Neural progenitor cell (in vitro differentiated cells): ENCODE measurements at regions not wholly inside any gene's neighbourhood (a gene's known extent, or its start where the extent isn't known, plus 50 kb on each side); places are given as distances from the start of the nearest gene placed in this dataset.

Experiments
- DNase-seq: peaks from one replicate; pipeline ENCODE4 v3.0.0-alpha.2; 2016; ENCODE audit warnings: low spot score
- H2AFZ ChIP-seq: fragments of 200-600 bp; sonication (generic); replicated peaks from 2 replicates; pipeline ENCODE4 v1.6.1; 2016; ENCODE audit warnings: antibody characterized with exemption
- H3F3A ChIP-seq: fragments of 200-600 bp; sonication (generic); 2 replicates; pipeline ENCODE4 v1.6.1; 2016; ENCODE audit warnings: antibody characterized with exemption, low read depth
- H3K27ac ChIP-seq: fragments of 200-600 bp; sonication (generic); 2 replicates; pipeline ENCODE4 v1.5.1; 2016; ENCODE audit warnings: mild to moderate bottlenecking
- H3K27me3 ChIP-seq: fragments of 200-600 bp; sonication (generic); 2 replicates; pipeline ENCODE4 v1.6.1; 2016; ENCODE audit warnings: mild to moderate bottlenecking, moderate library complexity
- H3K36me3 ChIP-seq: fragments of 200-600 bp; sonication (generic); 2 replicates; pipeline ENCODE4 v1.5.1; 2016
- H3K4me1 ChIP-seq: fragments of 200-600 bp; sonication (generic); 2 replicates; pipeline ENCODE4 v1.6.1; 2016; ENCODE audit warnings: mixed run types
- H3K4me2 ChIP-seq: fragments of 200-600 bp; sonication (generic); 2 replicates; pipeline ENCODE4 v1.6.1; 2016
- H3K4me3 ChIP-seq: fragments of 200-600 bp; sonication (generic); 2 replicates; pipeline ENCODE4 v1.5.1; 2016
- H3K79me2 ChIP-seq: fragments of 200-600 bp; sonication (generic); 2 replicates; pipeline ENCODE4 v1.6.1; 2016; ENCODE audit warnings: low read depth
- H3K9ac ChIP-seq: fragments of 200-600 bp; sonication (generic); 2 replicates; pipeline ENCODE4 v1.6.1; 2016
- H3K9me3 ChIP-seq: fragments of 200-600 bp; sonication (generic); 2 replicates; pipeline ENCODE4 v1.5.1; 2016; ENCODE audit warnings: low read depth
- H4K20me1 ChIP-seq: fragments of 200-600 bp; sonication (generic); 2 replicates; pipeline ENCODE4 v1.6.1; 2016; ENCODE audit warnings: low read depth
- H3K27ac Mint-ChIP-seq: 3 replicates; pipeline ENCODE4 v1.8.0; 2021; ENCODE audit warnings: mixed read lengths
- H3K27me3 Mint-ChIP-seq: 2 replicates; pipeline ENCODE4 v1.8.0; 2022; ENCODE audit warnings: low read depth, mild to moderate bottlenecking, inconsistent platforms, moderate library complexity, mixed read lengths; ENCODE audit not compliant: insufficient read depth
- H3K36me3 Mint-ChIP-seq: 3 replicates; pipeline ENCODE4 v1.8.0; 2021; ENCODE audit warnings: mixed read lengths
- H3K4me1 Mint-ChIP-seq: 3 replicates; pipeline ENCODE4 v1.8.0; 2021; ENCODE audit warnings: mixed read lengths
- H3K4me3 Mint-ChIP-seq: 3 replicates; pipeline ENCODE4 v1.8.0; 2021; ENCODE audit warnings: mild to moderate bottlenecking, moderate library complexity, mixed read lengths
- H3K9me3 Mint-ChIP-seq: 3 replicates; pipeline ENCODE4 v1.8.0; 2020; ENCODE audit warnings: mixed read lengths
- EZH2 ChIP-seq: fragments of 200-600 bp; sonication (generic); IDR thresholded peaks from 2 replicates; pipeline ENCODE4 v1.6.1; 2017; ENCODE audit warnings: antibody characterized with exemption, mild to moderate bottlenecking, moderate library complexity
- EZH2phosphoT487 ChIP-seq: fragments of 200-600 bp; sonication (generic); IDR thresholded peaks from 2 replicates; pipeline ENCODE4 v1.6.1; 2017; ENCODE audit warnings: antibody characterized with exemption
- TF ChIP-seq, protein P1 (sequence below): fragments of 200-600 bp; sonication (generic); IDR thresholded peaks from 2 replicates; pipeline ENCODE4 v1.5.1; 2017; ENCODE audit warnings: antibody characterized with exemption, mild to moderate bottlenecking

- H3K4me1 ChIP-seq, result no peaks in the 10 kb centered on the region
- Mint-ChIP-seq H3K4me3 (no peak overlapping the region), H3K27me3 (no peaks in the 10 kb centered on the region), H3K4me1 (no peaks in the 10 kb centered on the region), H3K27ac (no peak overlapping the region), H3K36me3 (no peaks in the 10 kb centered on the region), H3K9me3 (no peaks in the 10 kb centered on the region)
- H3F3A ChIP-seq, result no peaks in the 10 kb centered on the region
- H3K36me3 ChIP-seq, result no peaks in the 10 kb centered on the region
- DNase-seq, result no peak
- H3K4me2 ChIP-seq, result no peak overlapping the region
- H3K27me3 ChIP-seq, result no peaks in the 10 kb centered on the region
- TF ChIP-seq EZH2 (no peak), EZH2phosphoT487 (no peak)
- TF ChIP-seq, protein P1, sequence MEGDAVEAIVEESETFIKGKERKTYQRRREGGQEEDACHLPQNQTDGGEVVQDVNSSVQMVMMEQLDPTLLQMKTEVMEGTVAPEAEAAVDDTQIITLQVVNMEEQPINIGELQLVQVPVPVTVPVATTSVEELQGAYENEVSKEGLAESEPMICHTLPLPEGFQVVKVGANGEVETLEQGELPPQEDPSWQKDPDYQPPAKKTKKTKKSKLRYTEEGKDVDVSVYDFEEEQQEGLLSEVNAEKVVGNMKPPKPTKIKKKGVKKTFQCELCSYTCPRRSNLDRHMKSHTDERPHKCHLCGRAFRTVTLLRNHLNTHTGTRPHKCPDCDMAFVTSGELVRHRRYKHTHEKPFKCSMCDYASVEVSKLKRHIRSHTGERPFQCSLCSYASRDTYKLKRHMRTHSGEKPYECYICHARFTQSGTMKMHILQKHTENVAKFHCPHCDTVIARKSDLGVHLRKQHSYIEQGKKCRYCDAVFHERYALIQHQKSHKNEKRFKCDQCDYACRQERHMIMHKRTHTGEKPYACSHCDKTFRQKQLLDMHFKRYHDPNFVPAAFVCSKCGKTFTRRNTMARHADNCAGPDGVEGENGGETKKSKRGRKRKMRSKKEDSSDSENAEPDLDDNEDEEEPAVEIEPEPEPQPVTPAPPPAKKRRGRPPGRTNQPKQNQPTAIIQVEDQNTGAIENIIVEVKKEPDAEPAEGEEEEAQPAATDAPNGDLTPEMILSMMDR, result no peak
- no peaks in the 10 kb centered on the region for H3K9me3 ChIP-seq
- H3K9ac ChIP-seq, result no peak overlapping the region
- no peaks in the 10 kb centered on the region for H3K79me2 ChIP-seq
- H2AFZ ChIP-seq, result no peak overlapping the region
- no peak overlapping the region for H3K4me3 ChIP-seq
- H4K20me1 ChIP-seq, result no peaks in the 10 kb centered on the region
- no peak overlapping the region for H3K27ac ChIP-seq
Measured at GRCh38 chr11:26025676-26026075, 306.3 kb upstream of the ANO3 start.

GRCh38 chr11:26026078-26026477 is 305.9 kb upstream of the ANO3 start:
- Histone ChIP-seq H3K4me1 (no peaks in the 10 kb centered on the region), H3K9me3 (no peaks in the 10 kb centered on the region), H4K20me1 (no peaks in the 10 kb centered on the region), H2AFZ (no peak overlapping the region), H3K9ac (no peak overlapping the region), H3K4me2 (no peak overlapping the region), H3K36me3 (no peaks in the 10 kb centered on the region), H3K27me3 (no peaks in the 10 kb centered on the region), H3K79me2 (no peaks in the 10 kb centered on the region), H3K4me3 (no peak overlapping the region), H3F3A (no peaks in the 10 kb centered on the region), H3K27ac (no peak overlapping the region)
- H3K27me3 Mint-ChIP-seq, result no peaks in the 10 kb centered on the region
- H3K9me3 Mint-ChIP-seq, result no peaks in the 10 kb centered on the region
- H3K4me3 Mint-ChIP-seq, result no peak overlapping the region
- H3K36me3 Mint-ChIP-seq, result no peaks in the 10 kb centered on the region
- TF ChIP-seq EZH2phosphoT487, result no peak
- TF ChIP-seq EZH2, result no peak
- no peak overlapping the region for H3K27ac Mint-ChIP-seq
- H3K4me1 Mint-ChIP-seq, result no peaks in the 10 kb centered on the region
- no peak for DNase-seq

DNA sequence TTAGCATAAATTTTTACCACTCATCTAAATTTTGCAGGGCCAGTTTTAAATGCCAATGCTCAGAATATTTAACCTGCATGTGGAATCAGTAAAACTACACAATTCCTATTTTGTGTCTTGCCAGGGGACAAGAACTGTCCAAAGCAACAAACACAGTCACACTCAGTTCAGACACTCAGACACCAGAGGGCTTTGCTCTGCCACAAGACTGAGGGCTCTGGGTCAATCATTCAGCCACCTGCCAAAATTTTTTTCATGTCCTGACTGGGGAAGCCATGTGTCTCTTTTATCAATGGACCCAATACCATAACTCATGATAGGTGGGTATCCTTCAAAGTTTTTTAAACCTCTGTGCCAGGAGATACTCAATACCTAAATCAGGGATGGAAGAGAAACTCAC is 304.0 kb upstream of the ANO3 start:
- no peaks in the 10 kb centered on the region for H3K4me1 ChIP-seq
- H3K27me3 ChIP-seq, result no peaks in the 10 kb centered on the region
- H3K79me2 ChIP-seq, result no peaks in the 10 kb centered on the region
- H3K9ac ChIP-seq, result no peak overlapping the region
- H2AFZ ChIP-seq, result no peak overlapping the region
- H3K4me3 ChIP-seq, result no peak overlapping the region
- Mint-ChIP-seq H3K4me1 (no peaks in the 10 kb centered on the region), H3K4me3 (no peak overlapping the region), H3K27me3 (no peaks in the 10 kb centered on the region), H3K36me3 (no peaks in the 10 kb centered on the region), H3K9me3 (no peaks in the 10 kb centered on the region), H3K27ac (no peak overlapping the region)
- TF ChIP-seq, protein P1, result no peak
- TF ChIP-seq EZH2, result no peak
- TF ChIP-seq EZH2phosphoT487, result no peak
- H3F3A ChIP-seq, result no peaks in the 10 kb centered on the region
- no peaks in the 10 kb centered on the region for H3K9me3 ChIP-seq
- no peak overlapping the region for H3K27ac ChIP-seq
- no peaks in the 10 kb centered on the region for H4K20me1 ChIP-seq
- H3K36me3 ChIP-seq, result no peaks in the 10 kb centered on the region
- no peak overlapping the region for H3K4me2 ChIP-seq
- no peak for DNase-seq

- no peaks in the 10 kb centered on the region for H3K27me3 Mint-ChIP-seq
- no peaks in the 10 kb centered on the region for H3K9me3 Mint-ChIP-seq
- H3K27ac Mint-ChIP-seq, result no peak overlapping the region
- no peak overlapping the region for H2AFZ ChIP-seq
- no peak for DNase-seq
- H3K4me1 ChIP-seq, result no peaks in the 10 kb centered on the region
- H3K9me3 ChIP-seq, result no peaks in the 10 kb centered on the region
- H3K79me2 ChIP-seq, result no peaks in the 10 kb centered on the region
- H3K4me1 Mint-ChIP-seq, result no peaks in the 10 kb centered on the region
- H3K36me3 ChIP-seq, result no peaks in the 10 kb centered on the region
- H3K4me2 ChIP-seq, result no peak overlapping the region
- H3K4me3 Mint-ChIP-seq, result no peak overlapping the region
- H3K27me3 ChIP-seq, result no peaks in the 10 kb centered on the region
- H3K27ac ChIP-seq, result no peak overlapping the region
- H3K9ac ChIP-seq, result no peak overlapping the region
- TF ChIP-seq, protein P1, result no peak
- TF ChIP-seq EZH2phosphoT487, result no peak
- no peak for TF ChIP-seq EZH2
- H3K4me3 ChIP-seq, result no peak overlapping the region
- no peaks in the 10 kb centered on the region for H3F3A ChIP-seq
- H3K36me3 Mint-ChIP-seq, result no peaks in the 10 kb centered on the region
- H4K20me1 ChIP-seq, result no peaks in the 10 kb centered on the region
Measured at GRCh38 chr11:26028393-26028911, 303.5 kb upstream of the ANO3 start.
